K562 (cell line): ENCODE measurements at regions not wholly inside any gene's neighbourhood (a gene's known extent, or its start where the extent isn't known, plus 50 kb on each side); places are given as distances from the start of the nearest gene placed in this dataset.

ENCODE experiments used
- ATAC-seq: fragments of 200-7000 bp; cut with Tn5 transposase; 3 replicates; pipeline ENCODE4 v1.9.1; 2020; ENCODE audit warnings: moderate library complexity
- BruUV-seq: library from RNA; stranded (reverse); fragments of 400-500 nt; replicated peaks from 2 replicates; lab custom pipeline; 2021; lab: Mats Ljungman, UMichigan
- CTCF ChIA-PET: fragments of 300-600 bp; formaldehyde crosslinking; extraction: SDS; loops from one replicate; lab custom pipeline; 2021; ENCODE audit warnings: low intra/inter-chr PET ratio; lab: Yijun Ruan, JAX
- POLR2A ChIA-PET: fragments of 300-600, 350-650 bp; sonication (Branson Sonifier 250); formaldehyde crosslinking; extraction: SDS; loops from one replicate; lab custom pipeline; 2021; ENCODE audit warnings: antibody characterized with exemption, inconsistent platforms; lab: Yijun Ruan, JAX
- DNase-seq, 4 experiments: peaks; one replicate each; pipeline versions ENCODE4 v3.0.0 to v3.0.0-alpha.2; 2011 to 2018; ENCODE audit warnings: low spot score in 3 of 4, mixed read lengths in 3 of 4; ENCODE audit errors: extremely low read depth in 1 of 4
- FAIRE-seq: peaks from 2 replicates; lab custom pipeline; 2011; peaks lifted over from hg19 to GRCh38; lab: Jason Lieb, UNC
- H2AFZ ChIP-seq: 2 replicates; pipeline ENCODE4 v1.6.0; 2011; ENCODE audit warnings: low read depth, low read length, control low read depth, inconsistent platforms
- H3K27ac ChIP-seq: fragments of 200-600 bp; 3 replicates; pipeline ENCODE4 v1.8.0; 2011; ENCODE audit warnings: low read depth, mild to moderate bottlenecking, control low read depth, inconsistent platforms, low read length, moderate library complexity, mixed read lengths; ENCODE audit errors: extremely low read depth
- H3K27me3 ChIP-seq, 2 experiments: fragments of 300-600 bp in 1 of 2; 2 replicates in 1 of 2; 3 replicates in 1 of 2; pipeline versions ENCODE4 v1.6.0 to v1.8.0; 2011; ENCODE audit warnings: inconsistent platforms in 2 of 2, low read length in 2 of 2, mild to moderate bottlenecking in 1 of 2, mixed read lengths in 1 of 2, moderate library complexity in 1 of 2; ENCODE audit not compliant: control insufficient read depth in 2 of 2, insufficient read depth in 2 of 2
- H3K36me3 ChIP-seq: fragments of 300-600 bp; 3 replicates; pipeline ENCODE4 v1.8.0; 2011; ENCODE audit warnings: mild to moderate bottlenecking, low read length, inconsistent platforms; ENCODE audit not compliant: control insufficient read depth, insufficient read depth
- H3K4me1 ChIP-seq, 2 experiments: fragments of 200-600 bp in 1 of 2; replicated peaks in 1 of 2; 2 replicates in 1 of 2; 3 replicates in 1 of 2; pipeline versions ENCODE4 v1.5.1 to v1.8.0; 2011; ENCODE audit warnings: inconsistent platforms in 2 of 2, low read length in 2 of 2, mild to moderate bottlenecking in 1 of 2, mixed read lengths in 1 of 2, moderate library complexity in 1 of 2; ENCODE audit not compliant: control insufficient read depth in 2 of 2, insufficient read depth in 2 of 2
- H3K4me2 ChIP-seq: 2 replicates; pipeline ENCODE4 v1.6.1; 2011; ENCODE audit warnings: low read length, control low read depth, inconsistent platforms, mixed read lengths; ENCODE audit not compliant: insufficient read depth
- H3K4me3 ChIP-seq: fragments of 200-600 bp; sonication (generic), shearing (Covaris generic); 2 replicates; pipeline ENCODE4 v1.5.1; 2016; ENCODE audit warnings: control low read depth, inconsistent platforms
- H3K79me2 ChIP-seq: fragments of 200-600 bp; 3 replicates; pipeline ENCODE4 v1.8.0; 2011; ENCODE audit warnings: low read length, inconsistent platforms; ENCODE audit not compliant: control insufficient read depth, insufficient read depth
- H3K9ac ChIP-seq, 2 experiments: 2 replicates each; pipeline versions ENCODE4 v1.6.0 to v1.6.1; 2011; ENCODE audit warnings: low read depth in 2 of 2, low read length in 2 of 2, control low read depth in 1 of 2, inconsistent platforms in 1 of 2, mild to moderate bottlenecking in 1 of 2, mixed read lengths in 1 of 2; ENCODE audit not compliant: insufficient read depth in 1 of 2
- H3K9me1 ChIP-seq: one replicate; pipeline ENCODE4 v1.6.0; 2011; ENCODE audit warnings: inconsistent platforms, mild to moderate bottlenecking, low read length, moderate library complexity; ENCODE audit not compliant: control insufficient read depth, insufficient read depth
- H3K9me3 ChIP-seq: replicated peaks from 2 replicates; pipeline ENCODE4 v1.5.1; 2011; ENCODE audit warnings: low read depth, low read length, inconsistent platforms; ENCODE audit not compliant: control insufficient read depth, insufficient read depth
- H4K20me1 ChIP-seq: replicated peaks from 2 replicates; pipeline ENCODE4 v1.6.1; 2011; ENCODE audit warnings: low read length, inconsistent platforms, mixed read lengths; ENCODE audit not compliant: control insufficient read depth, insufficient read depth
- HEY1 ChIP-seq: fragments of 250-450 bp; sonication (Bioruptor Pico); IDR thresholded peaks from 2 replicates; pipeline ENCODE4 v1.5.0; 2020; ENCODE audit warnings: mild to moderate bottlenecking, moderate library complexity, borderline replicate concordance
- HNRNPL ChIP-seq: fragments of 200-400 bp; formaldehyde crosslinking; IDR thresholded peaks from 2 replicates; pipeline ENCODE4 v1.6.1; 2017; ENCODE audit warnings: low read depth, mild to moderate bottlenecking, low read length
- MCM5 ChIP-seq: fragments of 450-650 bp; IDR thresholded peaks from 2 replicates; pipeline ENCODE4 v1.6.1; 2016; ENCODE audit warnings: low read depth
- NEUROD1 ChIP-seq: fragments of 150-350 bp; IDR thresholded peaks from 2 replicates; pipeline ENCODE4 v1.6.1; 2014; ENCODE audit warnings: borderline replicate concordance, low read length, low read depth; ENCODE audit not compliant: partially characterized antibody
- POLR3G ChIP-seq: IDR thresholded peaks from 2 replicates; pipeline ENCODE4 v1.6.1; 2011; ENCODE audit not compliant: insufficient read length, insufficient replicate concordance; ENCODE audit errors: extremely low read depth
- RAD21 ChIP-seq, 2 experiments: fragments of 250-450 bp in 1 of 2; fragments of 450-650 bp in 1 of 2; sonication (Bioruptor Pico) in 1 of 2; formaldehyde crosslinking in 1 of 2; IDR thresholded peaks in 1 of 2; conservative IDR thresholded peaks in 1 of 2; 2 replicates each; pipeline versions ENCODE4 v1.4.0 to v1.8.0; 2020 to 2022; ENCODE audit warnings: mild to moderate bottlenecking in 2 of 2, moderate library complexity in 1 of 2
- RFX5 ChIP-seq: IDR thresholded peaks from 2 replicates; pipeline ENCODE4 v1.6.1; 2011; ENCODE audit warnings: low read depth, mild to moderate bottlenecking, improper control_type of control experiment, low read length
- SMAD1 ChIP-seq: fragments of 150-350 bp; IDR thresholded peaks from 2 replicates; pipeline ENCODE4 v1.6.1; 2014; ENCODE audit warnings: low read length, low read depth; ENCODE audit not compliant: partially characterized antibody
- SMAD2 ChIP-seq: fragments of 150-350 bp; IDR thresholded peaks from 2 replicates; pipeline ENCODE4 v1.6.1; 2014; ENCODE audit warnings: low read depth, mild to moderate bottlenecking, low read length
- THRB ChIP-seq: fragments of 450-650 bp; formaldehyde crosslinking; conservative IDR thresholded peaks from 2 replicates; pipeline ENCODE4 v1.4.0; 2022; ENCODE audit warnings: mild to moderate bottlenecking, missing genetic modification characterization
- ZBED1 ChIP-seq: IDR thresholded peaks from 2 replicates; pipeline ENCODE4 v1.6.1; 2014
- ZNF143 ChIP-seq: sonication (generic); formaldehyde crosslinking; IDR thresholded peaks from 2 replicates; pipeline ENCODE4 v1.9.0; 2022; ENCODE audit warnings: mild to moderate bottlenecking, missing genetic modification reagents
- ZNF232 ChIP-seq: sonication (generic); formaldehyde crosslinking; IDR thresholded peaks from 2 replicates; pipeline ENCODE4 v1.8.0; 2022; ENCODE audit warnings: mild to moderate bottlenecking, missing genetic modification reagents
- ZNF354B ChIP-seq: fragments of 250-450 bp; sonication (Bioruptor Pico); IDR thresholded peaks from 2 replicates; pipeline ENCODE4 v1.4.0; 2020
- ZNF740 ChIP-seq, 3 experiments: fragments of 200-800 bp in 1 of 3; sonication (Bioruptor generic) in 1 of 3; sonication (generic) in 1 of 3; formaldehyde crosslinking in 1 of 3; IDR thresholded peaks; 2 replicates each; pipeline versions ENCODE4 v1.6.1 to v1.8.0; 2016 to 2022; ENCODE audit warnings: mild to moderate bottlenecking in 2 of 3, missing compliant biosample characterization in 2 of 3, missing genetic modification characterization in 2 of 3, missing genetic modification reagents in 1 of 3
- WGBS: fragments of 100-300 bp; shearing (Covaris generic); methylation state at CpG from one replicate; pipeline ENCODE4 v1.1.6; 2016; ENCODE audit warnings: low coverage, mixed read lengths; ENCODE audit not compliant: insufficient coverage; ENCODE audit errors: missing lambda C conversion rate; 5-methylcytosine and 5-hydroxymethylcytosine counted together
- in situ Hi-C: fragments of 300-500 bp; cut with MboI; formaldehyde crosslinking; loops from 4 replicates; pipeline ENCODE4 v1.15.0; 2018; ENCODE audit warnings: inconsistent platforms, mixed read lengths
- intact Hi-C: fragments of 100-400 bp; cut with micrococcal nuclease; formaldehyde crosslinking; loops from 2 replicates; pipeline ENCODE4 v1.14.2; 2022

GRCh38 chr7:13407911-13408310, 581.6 kb downstream of the ETV1 start:
- Histone ChIP-seq H3K9me3 (no peaks in the 10 kb centered on the region), H4K20me1 (no peaks in the 10 kb centered on the region), H3K9me1 (no peaks in the 10 kb centered on the region), H3K27ac (no peak overlapping the region), H3K79me2 (no peaks in the 10 kb centered on the region), H3K36me3 (no peaks in the 10 kb centered on the region), H3K27me3 (no peaks in the 10 kb centered on the region), H2AFZ (no peak overlapping the region), H3K4me2 (no peak overlapping the region), H3K4me3 (no peak overlapping the region), H3K9ac (no peak overlapping the region), H3K4me1 (no peaks in the 10 kb centered on the region)
- TF ChIP-seq SMAD1 (no peak), ZNF143 (CRISPR knock-in tag) (no peak), ZNF232 (CRISPR knock-in tag) (no peak), NEUROD1 (no peak), HNRNPL (no peak), ZNF354B (no peak)
- in situ Hi-C loops, result no loop called here
- no TSS peak for BruUV-seq
- DNase-seq (no peak), ATAC-seq (no peak), FAIRE-seq (no peak)
- CTCF ChIA-PET, result no interaction called here
- WGBS, result 0% methylated on average over 2 of the region's 2 CpGs
- POLR2A ChIA-PET, result no interaction called here
- intact Hi-C loops, result no loop called here

- Histone ChIP-seq H3K79me2 (no peaks in the 10 kb centered on the region), H3K4me2 (no peak overlapping the region), H4K20me1 (no peaks in the 10 kb centered on the region), H3K4me3 (no peak overlapping the region), H3K36me3 (no peaks in the 10 kb centered on the region), H3K9ac (no peak overlapping the region), H3K27ac (no peak overlapping the region), H2AFZ (no peak overlapping the region), H3K27me3 (no peaks in the 10 kb centered on the region), H3K4me1 (no peaks in the 10 kb centered on the region), H3K9me1 (no peaks in the 10 kb centered on the region), H3K9me3 (no peaks in the 10 kb centered on the region; the same call in 1 of the 2 replicates)
- BruUV-seq, result no TSS peak
- in situ Hi-C loops (no loop called here), intact Hi-C loops (no loop called here)
- DNase-seq (no peak), ATAC-seq (no peak), FAIRE-seq (no peak)
- ChIA-PET POLR2A (no interaction called here), CTCF (no interaction called here)
- TF ChIP-seq ZNF740 (CRISPR knock-in tag; IDR thresholded peaks at IDR 0.05) (no peak), ZNF740 (tag; IDR thresholded peaks at IDR 0.05) (no peak), RFX5 (no peak), POLR3G (no peak), THRB (CRISPR knock-in tag) (no peak), SMAD2 (no peak), RAD21 (CRISPR knock-in tag; conservative IDR thresholded peaks at IDR 0.05 in 1 of 2, IDR thresholded peaks at IDR 0.05 in 1 of 2) (peak in 1 of 2 experiments; percentile 4; a peak in 1 of 4 replicates), ZBED1 (no peak), MCM5 (no peak), HEY1 (no peak)
Measured at GRCh38 chr7:13411151-13411550, 578.3 kb downstream of the ETV1 start.
